ENCODE measurements at regions not wholly inside any gene's neighbourhood (a gene's known extent, or its start where the extent isn't known, plus 50 kb on each side); places are given as distances from the start of the nearest gene placed in this dataset.

DNA sequence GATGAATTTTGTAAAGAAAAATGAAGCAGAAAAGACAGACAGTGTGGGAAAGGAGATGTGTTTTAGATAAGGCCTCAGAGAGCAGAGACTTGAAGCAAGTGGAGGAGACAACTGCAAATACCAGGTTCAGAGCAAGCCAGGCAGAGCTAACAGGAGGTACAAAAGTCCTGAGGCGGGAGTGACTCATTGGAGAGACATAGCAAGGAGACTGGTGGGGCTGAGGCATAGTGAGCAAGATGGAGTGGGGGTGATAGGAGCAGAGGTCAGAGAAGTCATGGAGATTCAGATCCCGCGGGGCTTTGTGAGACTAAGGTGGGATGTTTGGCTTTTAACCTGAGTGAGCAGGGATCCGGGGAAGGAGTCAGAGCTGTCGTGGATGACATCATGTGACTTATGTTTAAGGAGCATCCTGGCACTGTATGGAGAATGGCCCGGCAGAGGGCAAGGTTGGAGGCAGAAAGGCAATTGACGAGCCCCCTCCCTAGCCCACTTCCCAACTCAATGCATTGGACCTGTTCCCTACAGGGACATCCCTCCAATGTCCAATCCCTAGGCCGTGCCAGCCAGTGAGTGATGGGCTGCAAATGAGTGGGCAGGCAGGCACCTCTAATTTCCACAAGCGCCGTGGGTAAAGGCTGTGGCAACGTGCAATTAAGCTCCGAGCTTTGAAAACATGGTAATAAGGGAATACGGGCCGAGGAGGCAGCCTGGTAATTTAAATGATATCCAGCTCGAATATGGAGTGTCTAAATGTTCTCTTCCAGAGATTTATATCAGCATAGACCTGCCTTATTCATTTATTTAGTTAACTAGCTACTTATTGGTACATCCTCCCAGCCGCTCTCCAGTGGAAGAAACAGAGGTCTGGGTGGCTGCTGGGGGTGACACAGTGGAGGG lies 206.8 kb upstream of the LHX5 start:
- no peak for DNase-seq (ENCODE audit: extremely low read depth, low read depth)
- no peak overlapping the region for H3K4me3 ChIP-seq (replicated peaks; ENCODE audit: low read depth, low read length)
- TF ChIP-seq, protein P1, sequence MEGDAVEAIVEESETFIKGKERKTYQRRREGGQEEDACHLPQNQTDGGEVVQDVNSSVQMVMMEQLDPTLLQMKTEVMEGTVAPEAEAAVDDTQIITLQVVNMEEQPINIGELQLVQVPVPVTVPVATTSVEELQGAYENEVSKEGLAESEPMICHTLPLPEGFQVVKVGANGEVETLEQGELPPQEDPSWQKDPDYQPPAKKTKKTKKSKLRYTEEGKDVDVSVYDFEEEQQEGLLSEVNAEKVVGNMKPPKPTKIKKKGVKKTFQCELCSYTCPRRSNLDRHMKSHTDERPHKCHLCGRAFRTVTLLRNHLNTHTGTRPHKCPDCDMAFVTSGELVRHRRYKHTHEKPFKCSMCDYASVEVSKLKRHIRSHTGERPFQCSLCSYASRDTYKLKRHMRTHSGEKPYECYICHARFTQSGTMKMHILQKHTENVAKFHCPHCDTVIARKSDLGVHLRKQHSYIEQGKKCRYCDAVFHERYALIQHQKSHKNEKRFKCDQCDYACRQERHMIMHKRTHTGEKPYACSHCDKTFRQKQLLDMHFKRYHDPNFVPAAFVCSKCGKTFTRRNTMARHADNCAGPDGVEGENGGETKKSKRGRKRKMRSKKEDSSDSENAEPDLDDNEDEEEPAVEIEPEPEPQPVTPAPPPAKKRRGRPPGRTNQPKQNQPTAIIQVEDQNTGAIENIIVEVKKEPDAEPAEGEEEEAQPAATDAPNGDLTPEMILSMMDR (IDR thresholded peaks at IDR 0.05; ENCODE audit: low read depth, low read length, missing control alignments), result no peak

DNA sequence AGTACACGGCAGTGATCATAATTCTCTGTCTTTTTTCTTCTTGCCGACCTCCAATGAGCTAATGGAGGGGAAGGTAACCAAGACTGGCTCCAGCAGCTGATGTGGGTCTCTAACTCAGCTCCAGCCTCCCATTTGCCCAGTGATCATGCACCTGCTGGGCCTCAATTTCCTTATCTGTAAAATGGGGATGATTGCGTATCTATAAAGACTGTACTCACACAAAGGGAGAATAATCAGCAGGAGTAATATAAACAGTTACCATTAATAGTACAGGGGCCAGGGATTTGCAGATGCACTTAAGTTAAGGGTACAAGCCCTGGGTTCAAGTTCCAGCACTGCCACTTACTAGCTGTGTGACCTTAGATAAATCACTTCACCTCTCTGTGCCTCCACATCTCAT lies 204.9 kb upstream of the LHX5 start:
- no peak for DNase-seq (ENCODE audit: extremely low read depth, low read depth)
- H3K4me3 ChIP-seq (replicated peaks; ENCODE audit: low read depth, low read length), result no peak overlapping the region
- TF ChIP-seq, protein P1 (IDR thresholded peaks at IDR 0.05; ENCODE audit: low read depth, low read length, missing control alignments), result no peak

DNA sequence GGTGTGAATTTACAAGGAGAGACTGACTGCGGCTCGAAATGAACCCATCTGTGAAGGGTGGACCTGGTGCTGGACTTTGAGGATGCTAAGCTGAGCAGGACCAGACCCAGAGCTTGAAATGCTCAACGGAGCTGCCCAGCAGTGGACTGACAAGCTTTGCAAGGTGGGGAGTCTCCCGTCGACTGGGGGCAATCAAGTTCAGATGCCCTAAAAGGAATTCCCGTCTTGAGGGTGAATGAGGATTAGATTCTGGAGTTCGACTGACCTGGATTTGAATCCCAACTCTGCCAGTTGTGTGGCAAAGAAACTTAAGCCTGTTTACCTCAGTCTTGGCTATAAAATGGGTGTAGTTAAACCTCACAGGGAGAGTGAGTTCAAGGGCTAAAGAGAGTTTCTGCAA lies 204.4 kb upstream of the LHX5 start:
- no peak overlapping the region for H3K4me3 ChIP-seq (replicated peaks; ENCODE audit: low read depth, low read length)
- TF ChIP-seq, protein P1 (IDR thresholded peaks at IDR 0.05; ENCODE audit: low read depth, low read length, missing control alignments), result no peak
- no peak for DNase-seq (ENCODE audit: extremely low read depth, low read depth)

DNA sequence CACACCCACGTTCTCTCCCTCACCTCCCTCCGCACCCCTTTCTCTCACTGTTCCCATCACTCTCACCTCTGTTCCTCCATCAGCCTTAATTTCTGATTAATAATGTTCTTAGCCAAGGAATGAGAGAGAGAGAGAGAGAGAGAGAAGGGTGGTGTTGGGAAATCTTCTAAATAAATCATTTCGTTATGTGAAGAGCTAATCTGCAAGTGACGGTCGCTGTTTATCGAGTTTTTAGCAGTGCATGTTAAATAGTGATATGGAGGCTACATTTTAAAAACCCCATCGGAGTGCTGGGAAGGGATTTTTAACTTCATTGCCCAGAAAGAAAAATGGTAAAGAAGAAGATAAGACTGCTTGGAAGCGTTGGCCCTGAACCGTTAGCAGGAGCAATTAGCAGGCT lies 203.3 kb upstream of the LHX5 start:
- TF ChIP-seq, protein P1 (IDR thresholded peaks at IDR 0.05; ENCODE audit: low read depth, low read length, missing control alignments), result no peak
- no peak overlapping the region for H3K4me3 ChIP-seq (replicated peaks; ENCODE audit: low read depth, low read length)
- DNase-seq (ENCODE audit: extremely low read depth, low read depth), result no peak

DNA sequence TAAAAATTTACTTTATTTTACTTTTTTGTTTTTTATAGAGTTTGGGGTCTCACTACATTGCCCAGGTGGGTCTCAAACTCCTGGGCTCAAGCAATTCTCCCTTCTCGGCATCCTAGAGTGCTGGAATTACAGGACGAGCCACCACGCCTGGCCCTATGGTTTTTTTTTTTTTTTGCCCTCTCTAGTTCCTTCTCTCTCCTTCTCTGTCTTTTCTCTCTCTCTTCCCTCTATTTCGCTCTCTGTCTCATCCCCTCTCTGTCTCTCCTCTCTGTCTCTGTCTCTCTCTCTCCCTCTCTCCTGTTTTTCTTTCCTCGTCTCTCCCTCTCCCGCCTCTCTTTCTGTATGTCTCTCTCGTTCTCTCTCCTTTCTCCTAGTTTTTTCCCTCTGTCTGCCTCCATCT lies 202.6 kb upstream of the LHX5 start:
- TF ChIP-seq, protein P1 (IDR thresholded peaks at IDR 0.05; ENCODE audit: low read depth, low read length, missing control alignments), result no peak
- H3K4me3 ChIP-seq (replicated peaks; ENCODE audit: low read depth, low read length), result no peak overlapping the region
- no peak for DNase-seq (ENCODE audit: extremely low read depth, low read depth)

DNA sequence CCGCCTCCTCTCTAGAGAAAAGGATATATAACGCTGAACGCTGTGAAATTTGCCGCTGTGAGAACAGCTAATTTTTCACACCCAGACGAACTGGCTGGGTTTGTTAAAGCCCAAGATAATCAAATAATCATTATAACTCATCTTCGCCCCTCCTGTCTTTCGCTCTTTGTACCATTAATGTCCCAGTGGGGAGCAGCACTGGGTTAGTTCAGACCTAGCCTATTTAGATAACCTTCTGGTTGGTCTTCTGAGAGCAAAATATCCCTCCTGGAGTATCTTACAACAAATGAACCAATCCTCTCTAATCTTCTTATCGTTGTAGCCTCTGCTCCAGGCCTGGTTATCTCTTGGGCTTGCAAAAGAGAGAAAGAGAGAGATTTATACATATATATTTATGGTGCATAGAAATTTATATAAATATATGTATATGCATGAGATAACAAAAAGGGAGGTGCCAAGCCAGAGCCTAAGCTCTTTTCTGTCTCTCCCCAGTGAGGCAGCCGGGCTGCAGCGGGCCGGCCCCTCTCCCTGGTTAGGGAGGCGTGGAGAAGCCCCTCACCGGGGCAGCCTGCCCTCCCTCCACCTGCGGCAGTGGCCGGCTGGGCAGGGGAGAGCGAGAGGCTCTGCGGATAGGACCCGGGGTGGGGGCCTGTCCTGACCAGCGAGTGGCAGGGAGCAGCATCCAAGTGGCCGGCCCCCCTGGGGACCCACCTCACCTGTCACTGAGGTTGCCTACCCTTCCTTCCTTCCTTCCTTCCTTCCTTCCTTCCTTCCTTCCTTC lies 202.0 kb upstream of the LHX5 start:
- no peak for DNase-seq (ENCODE audit: extremely low read depth, low read depth)
- TF ChIP-seq, protein P1 (IDR thresholded peaks at IDR 0.05; ENCODE audit: low read depth, low read length, missing control alignments), result no peak
- no peak overlapping the region for H3K4me3 ChIP-seq (replicated peaks; ENCODE audit: low read depth, low read length)
